HG03571 (cell line): ENCODE measurements at regions not wholly inside any gene's neighbourhood (a gene's known extent, or its start where the extent isn't known, plus 50 kb on each side); places are given as distances from the start of the nearest gene placed in this dataset.
"Not testable (repeated sequence)": the region's sequence is repeated elsewhere in the genome, so short reads cannot be mapped to it uniquely, and the experiment has no call there.

Experiments used
- ATAC-seq: cut with Tn5 transposase; IDR thresholded peaks from one replicate; pipeline ENCODE4 v1.9.1; 2021; ENCODE audit not compliant: unreplicated experiment

- ATAC-seq = no peak
Observed at GRCh38 chr4:134754301-134755019, 552.9 kb upstream of the PABPC4L start.

- ATAC-seq = no peak
Observed at GRCh38 chr4:134753390-134753789, 551.8 kb upstream of the PABPC4L start.

- ATAC-seq = no peak
Observed at GRCh38 chr4:134747108-134747805, 545.7 kb upstream of the PABPC4L start.

GRCh38 chr4:134740290-134740689 lies 538.7 kb upstream of the PABPC4L start:
- no peak for ATAC-seq

GRCh38 chr4:134735901-134736300 lies 534.3 kb upstream of the PABPC4L start:
- no peak for ATAC-seq

- no peak for ATAC-seq
Observed at GRCh38 chr4:134727696-134728095, 526.1 kb upstream of the PABPC4L start.

- ATAC-seq = no peak
Observed at GRCh38 chr4:134722306-134722705, 520.7 kb upstream of the PABPC4L start.

GRCh38 chr4:134720030-134720429 lies 518.4 kb upstream of the PABPC4L start:
- ATAC-seq = no peak

- no peak for ATAC-seq
Observed at GRCh38 chr4:134708616-134709015, 507.0 kb upstream of the PABPC4L start.

GRCh38 chr4:134708026-134708425 lies 506.4 kb upstream of the PABPC4L start:
- no peak for ATAC-seq

GRCh38 chr4:134702374-134702773 lies 500.8 kb upstream of the PABPC4L start:
- ATAC-seq = no peak

GRCh38 chr4:134700251-134700650 lies 498.7 kb upstream of the PABPC4L start:
- no peak for ATAC-seq

- ATAC-seq = not testable (repeated sequence)
Observed at GRCh38 chr4:134698831-134699230, 497.2 kb upstream of the PABPC4L start.

GRCh38 chr4:134695433-134695832 lies 493.8 kb upstream of the PABPC4L start:
- no peak for ATAC-seq

- ATAC-seq = no peak
Observed at GRCh38 chr4:134691915-134692314, 490.3 kb upstream of the PABPC4L start.

- no peak for ATAC-seq
Observed at GRCh38 chr4:134687646-134688628, 486.3 kb upstream of the PABPC4L start.

GRCh38 chr4:134677209-134677814 lies 475.7 kb upstream of the PABPC4L start:
- no peak for ATAC-seq

- no peak for ATAC-seq
Observed at GRCh38 chr4:134668237-134668636, 466.6 kb upstream of the PABPC4L start.

GRCh38 chr4:134666640-134667039 lies 465.1 kb upstream of the PABPC4L start:
- no peak for ATAC-seq

GRCh38 chr4:134665429-134665828 lies 463.8 kb upstream of the PABPC4L start:
- ATAC-seq = no peak

GRCh38 chr4:134663742-134664141 lies 462.2 kb upstream of the PABPC4L start:
- no peak for ATAC-seq
